HCT116 (cell line): ENCODE measurements at regions not wholly inside any gene's neighbourhood (a gene's known extent, or its start where the extent isn't known, plus 50 kb on each side); places are given as distances from the start of the nearest gene placed in this dataset.

Source experiments
- ATAC-seq: fragments of 200-7000 bp; cut with Tn5 transposase; 2 replicates; pipeline ENCODE4 v1.9.1; 2020; ENCODE audit warnings: mild to moderate bottlenecking, moderate library complexity
- BruUV-seq: library from RNA; stranded (reverse); fragments of 400-500 nt; replicated peaks from 2 replicates; lab custom pipeline; 2021; lab: Mats Ljungman, UMichigan
- CTCF ChIA-PET: fragments of 300-600 bp; sonication (Branson Sonifier 250); formaldehyde crosslinking; loops from one replicate; lab custom pipeline; 2021; ENCODE audit warnings: antibody characterized with exemption; lab: Charles Lee
- POLR2A ChIA-PET: fragments of 300-600, 350-600 bp; sonication (Branson Sonifier 250); formaldehyde crosslinking; loops from one replicate; lab custom pipeline; 2021; ENCODE audit warnings: antibody characterized with exemption; lab: Charles Lee
- RAD21 ChIA-PET, 2 experiments: fragments of 300-600 bp; sonication (Branson Sonifier 250); formaldehyde crosslinking; loops; one replicate each; lab custom pipeline; 2023; ENCODE audit warnings: low total read pairs in 2 of 2; ENCODE audit not compliant: uncharacterized antibody in 2 of 2, unreplicated experiment in 2 of 2, low non-redundant PET in 1 of 2; lab: Charles Lee
- DNase-seq: peaks from one replicate; pipeline ENCODE4 v3.0.0-alpha.2; 2010; ENCODE audit warnings: low read depth, low spot score
- H2AFZ ChIP-seq: fragments of 200-600 bp; shearing (Covaris generic), sonication (generic); 2 replicates; pipeline ENCODE4 v1.6.1; 2017; ENCODE audit warnings: low read depth, mixed run types, mixed read lengths, antibody characterized with exemption, low read length; ENCODE audit not compliant: poor library complexity, severe bottlenecking
- H3K27ac ChIP-seq: 2 replicates; pipeline ENCODE4 v1.5.1; 2012; ENCODE audit warnings: low read depth, low read length
- H3K27me3 ChIP-seq: fragments of 200-600 bp; sonication (generic); 2 replicates; pipeline ENCODE4 v1.6.1; 2016; ENCODE audit warnings: mixed run types, low read length, mixed read lengths; ENCODE audit not compliant: insufficient read depth
- H3K36me3 ChIP-seq, 2 experiments: fragments of 200-500 bp in 1 of 2; fragments of 200-600 bp in 1 of 2; sonication (Bioruptor generic) in 1 of 2; sonication (generic) in 1 of 2; 2 replicates each; pipeline versions ENCODE4 v1.5.1 to v1.6.1; 2014 to 2016; ENCODE audit warnings: low read length in 2 of 2, inconsistent platforms in 1 of 2, mixed read lengths in 1 of 2, mixed run types in 1 of 2; ENCODE audit not compliant: insufficient read depth in 2 of 2, control insufficient read depth in 1 of 2
- H3K4me1 ChIP-seq, 2 experiments: fragments of 200-600 bp in 1 of 2; sonication (generic) in 1 of 2; 2 replicates each; pipeline versions ENCODE4 v1.5.1 to v1.6.1; 2012 to 2017; ENCODE audit warnings: low read length in 2 of 2, inconsistent platforms in 1 of 2, mild to moderate bottlenecking in 1 of 2, mixed read lengths in 1 of 2, mixed run types in 1 of 2, moderate library complexity in 1 of 2; ENCODE audit not compliant: insufficient read depth in 2 of 2, control insufficient read depth in 1 of 2
- H3K4me2 ChIP-seq: fragments of 200-600 bp; sonication (generic); 2 replicates; pipeline ENCODE4 v1.6.1; 2017; ENCODE audit warnings: mixed run types, low read length, mixed read lengths
- H3K4me3 ChIP-seq, 2 experiments: fragments of 200-600 bp in 1 of 2; sonication (generic) in 1 of 2; replicated peaks in 1 of 2; 2 replicates each; pipeline ENCODE4 v1.5.1; 2011 to 2016; ENCODE audit warnings: low read length in 2 of 2, control low read depth in 1 of 2, low read depth in 1 of 2, mild to moderate bottlenecking in 1 of 2, mixed read lengths in 1 of 2, mixed run types in 1 of 2
- H3K79me2 ChIP-seq: fragments of 200-600 bp; sonication (generic); 2 replicates; pipeline ENCODE4 v1.6.1; 2017; ENCODE audit warnings: mild to moderate bottlenecking, mixed run types, low read length, moderate library complexity, mixed read lengths; ENCODE audit not compliant: insufficient read depth
- H3K9ac ChIP-seq: fragments of 200-600 bp; sonication (generic); 2 replicates; pipeline ENCODE4 v1.6.1; 2016; ENCODE audit warnings: low read length, mixed read lengths
- H3K9me2 ChIP-seq: fragments of 200-600 bp; sonication (generic), shearing (Covaris generic); 2 replicates; pipeline ENCODE4 v1.6.1; 2017; ENCODE audit warnings: mixed run types, mild to moderate bottlenecking, moderate library complexity; ENCODE audit not compliant: insufficient read depth
- H3K9me3 ChIP-seq, 2 experiments: fragments of 200-500 bp in 1 of 2; fragments of 200-600 bp in 1 of 2; sonication (Bioruptor generic) in 1 of 2; sonication (generic) in 1 of 2; 2 replicates each; pipeline ENCODE4 v1.6.1; 2014 to 2017; ENCODE audit warnings: low read length in 2 of 2, mixed read lengths in 2 of 2, inconsistent platforms in 1 of 2, low read depth in 1 of 2, mild to moderate bottlenecking in 1 of 2, mixed run types in 1 of 2, moderate library complexity in 1 of 2; ENCODE audit not compliant: control insufficient read depth in 1 of 2, insufficient read depth in 1 of 2
- H4K20me1 ChIP-seq: fragments of 200-600 bp; sonication (generic), shearing (Covaris generic); 2 replicates; pipeline ENCODE4 v1.6.1; 2017; ENCODE audit warnings: mixed run types, mild to moderate bottlenecking, moderate library complexity; ENCODE audit not compliant: insufficient read depth
- CBX3 ChIP-seq: IDR thresholded peaks from 2 replicates; pipeline ENCODE4 v1.6.1; 2012; ENCODE audit warnings: low read depth
- CEBPB ChIP-seq: IDR thresholded peaks from 2 replicates; pipeline ENCODE4 v1.6.1; 2012; ENCODE audit warnings: low read depth
- EGR1 ChIP-seq: IDR thresholded peaks from 2 replicates; pipeline ENCODE4 v1.6.1; 2012; ENCODE audit warnings: low read depth
- EZH2phosphoT487 ChIP-seq: fragments of 200-600 bp; IDR thresholded peaks from 2 replicates; pipeline ENCODE4 v1.6.1; 2018; ENCODE audit warnings: antibody characterized with exemption, borderline replicate concordance
- JUND ChIP-seq: IDR thresholded peaks from 2 replicates; pipeline ENCODE4 v1.6.1; 2012
- POLR2A ChIP-seq: IDR thresholded peaks from 2 replicates; pipeline ENCODE4 v1.7.0; 2011; ENCODE audit warnings: borderline replicate concordance; ENCODE audit not compliant: insufficient read depth, insufficient read length; ENCODE audit errors: extremely low read depth
- SP1 ChIP-seq: IDR thresholded peaks from 2 replicates; pipeline ENCODE4 v1.6.1; 2012; ENCODE audit warnings: low read depth
- SRF ChIP-seq: IDR thresholded peaks from 2 replicates; pipeline ENCODE4 v1.6.1; 2012; ENCODE audit warnings: low read depth
- TCF7L2 ChIP-seq: IDR thresholded peaks from 2 replicates; pipeline ENCODE4 v1.7.0; 2011; ENCODE audit warnings: borderline replicate concordance, inconsistent platforms; ENCODE audit not compliant: insufficient read depth, insufficient read length; ENCODE audit errors: extremely low read depth
- ZFX ChIP-seq: fragments of 450-650 bp; IDR thresholded peaks from 2 replicates; pipeline ENCODE4 v1.6.1; 2017
- ZNF274 ChIP-seq: fragments of 200-500 bp; sonication (Bioruptor generic); IDR thresholded peaks from 2 replicates; pipeline ENCODE4 v1.6.1; 2014; ENCODE audit warnings: mild to moderate bottlenecking, low read depth, low read length, inconsistent platforms
- intact Hi-C: fragments of 100-400 bp; cut with micrococcal nuclease; formaldehyde crosslinking; loops from 2 replicates; pipeline ENCODE4 v1.10.0; 2022
- TF ChIP-seq, protein P1 (sequence below): IDR thresholded peaks from 2 replicates; pipeline ENCODE4 v1.6.1; 2012
- TF ChIP-seq, protein P2 (sequence below): IDR thresholded peaks from 2 replicates; pipeline ENCODE4 v1.6.1; 2012
- TF ChIP-seq, protein P3 (sequence below): IDR thresholded peaks from 2 replicates; pipeline ENCODE4 v1.6.1; 2012; ENCODE audit warnings: low read depth

GRCh38 chr7:136116186-136116585 is 139.0 kb upstream of the MTPN start:
- ATAC-seq, result no peak
- Histone ChIP-seq H2AFZ (no peak overlapping the region), H3K4me3 (no peak overlapping the region), H3K27ac (no peak overlapping the region), H3K27me3 (no peaks in the 10 kb centered on the region; the same call in 1 of the 2 replicates), H3K79me2 (no peaks in the 10 kb centered on the region), H3K9me3 (no peaks in the 10 kb centered on the region), H3K36me3 (no peaks in the 10 kb centered on the region)
- CTCF ChIA-PET, result no interaction called here
- POLR2A ChIA-PET, result interaction anchor here (0.6 kb wide), 1 partner anchor 1442 kb away, joined by 3 read pairs; no protein-coding TSS in a partner anchor
- no TSS peak for BruUV-seq
- RAD21 ChIA-PET, result no interaction called here
- TF ChIP-seq TCF7L2, result no peak
- TF ChIP-seq JUND, result no peak
- no peak for TF ChIP-seq CBX3
- TF ChIP-seq, protein P1, sequence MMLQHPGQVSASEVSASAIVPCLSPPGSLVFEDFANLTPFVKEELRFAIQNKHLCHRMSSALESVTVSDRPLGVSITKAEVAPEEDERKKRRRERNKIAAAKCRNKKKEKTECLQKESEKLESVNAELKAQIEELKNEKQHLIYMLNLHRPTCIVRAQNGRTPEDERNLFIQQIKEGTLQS, result no peak
- TF ChIP-seq EZH2phosphoT487, result no peak
- no peak for TF ChIP-seq ZFX
- no peak for TF ChIP-seq CEBPB
- TF ChIP-seq ZNF274, result no peak
- TF ChIP-seq SP1, result no peak
- TF ChIP-seq, protein P2, sequence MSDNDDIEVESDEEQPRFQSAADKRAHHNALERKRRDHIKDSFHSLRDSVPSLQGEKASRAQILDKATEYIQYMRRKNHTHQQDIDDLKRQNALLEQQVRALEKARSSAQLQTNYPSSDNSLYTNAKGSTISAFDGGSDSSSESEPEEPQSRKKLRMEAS, result no peak
- no peak for TF ChIP-seq SRF
- no peak for TF ChIP-seq POLR2A
- no peak for TF ChIP-seq EGR1
- TF ChIP-seq, protein P3, sequence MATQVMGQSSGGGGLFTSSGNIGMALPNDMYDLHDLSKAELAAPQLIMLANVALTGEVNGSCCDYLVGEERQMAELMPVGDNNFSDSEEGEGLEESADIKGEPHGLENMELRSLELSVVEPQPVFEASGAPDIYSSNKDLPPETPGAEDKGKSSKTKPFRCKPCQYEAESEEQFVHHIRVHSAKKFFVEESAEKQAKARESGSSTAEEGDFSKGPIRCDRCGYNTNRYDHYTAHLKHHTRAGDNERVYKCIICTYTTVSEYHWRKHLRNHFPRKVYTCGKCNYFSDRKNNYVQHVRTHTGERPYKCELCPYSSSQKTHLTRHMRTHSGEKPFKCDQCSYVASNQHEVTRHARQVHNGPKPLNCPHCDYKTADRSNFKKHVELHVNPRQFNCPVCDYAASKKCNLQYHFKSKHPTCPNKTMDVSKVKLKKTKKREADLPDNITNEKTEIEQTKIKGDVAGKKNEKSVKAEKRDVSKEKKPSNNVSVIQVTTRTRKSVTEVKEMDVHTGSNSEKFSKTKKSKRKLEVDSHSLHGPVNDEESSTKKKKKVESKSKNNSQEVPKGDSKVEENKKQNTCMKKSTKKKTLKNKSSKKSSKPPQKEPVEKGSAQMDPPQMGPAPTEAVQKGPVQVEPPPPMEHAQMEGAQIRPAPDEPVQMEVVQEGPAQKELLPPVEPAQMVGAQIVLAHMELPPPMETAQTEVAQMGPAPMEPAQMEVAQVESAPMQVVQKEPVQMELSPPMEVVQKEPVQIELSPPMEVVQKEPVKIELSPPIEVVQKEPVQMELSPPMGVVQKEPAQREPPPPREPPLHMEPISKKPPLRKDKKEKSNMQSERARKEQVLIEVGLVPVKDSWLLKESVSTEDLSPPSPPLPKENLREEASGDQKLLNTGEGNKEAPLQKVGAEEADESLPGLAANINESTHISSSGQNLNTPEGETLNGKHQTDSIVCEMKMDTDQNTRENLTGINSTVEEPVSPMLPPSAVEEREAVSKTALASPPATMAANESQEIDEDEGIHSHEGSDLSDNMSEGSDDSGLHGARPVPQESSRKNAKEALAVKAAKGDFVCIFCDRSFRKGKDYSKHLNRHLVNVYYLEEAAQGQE, result no peak
- TF ChIP-seq, all 23 proteins: peak for 0
- Histone ChIP-seq H4K20me1 (no peaks in the 10 kb centered on the region), H3K9me2 (no peaks in the 10 kb centered on the region), H3K4me2 (no peak overlapping the region), H3K9ac (no peak overlapping the region), H3K4me1 (no peaks in the 10 kb centered on the region)
- DNase-seq, result no peak
- intact Hi-C loops, result loop anchor here (5.0 kb wide), 1 partner anchor 1336 kb away; no protein-coding TSS in a partner anchor
